K562 (cell line): ENCODE measurements at regions not wholly inside any gene's neighbourhood (a gene's known extent, or its start where the extent isn't known, plus 50 kb on each side); places are given as distances from the start of the nearest gene placed in this dataset.

Experiments
- ATAC-seq: fragments of 200-7000 bp; cut with Tn5 transposase; 3 replicates; pipeline ENCODE4 v1.9.1; 2020; ENCODE audit warnings: moderate library complexity
- BruUV-seq: library from RNA; stranded (reverse); fragments of 400-500 nt; replicated peaks from 2 replicates; lab custom pipeline; 2021; lab: Mats Ljungman, UMichigan
- CTCF ChIA-PET: fragments of 300-600 bp; formaldehyde crosslinking; extraction: SDS; loops from one replicate; lab custom pipeline; 2021; ENCODE audit warnings: low intra/inter-chr PET ratio; lab: Yijun Ruan, JAX
- POLR2A ChIA-PET: fragments of 300-600, 350-650 bp; sonication (Branson Sonifier 250); formaldehyde crosslinking; extraction: SDS; loops from one replicate; lab custom pipeline; 2021; ENCODE audit warnings: antibody characterized with exemption, inconsistent platforms; lab: Yijun Ruan, JAX
- DNase-seq, 4 experiments: peaks; one replicate each; pipeline versions ENCODE4 v3.0.0 to v3.0.0-alpha.2; 2011 to 2018; ENCODE audit warnings: low spot score in 3 of 4, mixed read lengths in 3 of 4; ENCODE audit errors: extremely low read depth in 1 of 4
- FAIRE-seq: peaks from 2 replicates; lab custom pipeline; 2011; peaks lifted over from hg19 to GRCh38; lab: Jason Lieb, UNC
- H2AFZ ChIP-seq: 2 replicates; pipeline ENCODE4 v1.6.0; 2011; ENCODE audit warnings: low read depth, low read length, control low read depth, inconsistent platforms
- H3K27ac ChIP-seq: fragments of 200-600 bp; 3 replicates; pipeline ENCODE4 v1.8.0; 2011; ENCODE audit warnings: low read depth, mild to moderate bottlenecking, control low read depth, inconsistent platforms, low read length, moderate library complexity, mixed read lengths; ENCODE audit errors: extremely low read depth
- H3K27me3 ChIP-seq, 2 experiments: fragments of 300-600 bp in 1 of 2; 2 replicates in 1 of 2; 3 replicates in 1 of 2; pipeline versions ENCODE4 v1.6.0 to v1.8.0; 2011; ENCODE audit warnings: inconsistent platforms in 2 of 2, low read length in 2 of 2, mild to moderate bottlenecking in 1 of 2, mixed read lengths in 1 of 2, moderate library complexity in 1 of 2; ENCODE audit not compliant: control insufficient read depth in 2 of 2, insufficient read depth in 2 of 2
- H3K36me3 ChIP-seq: fragments of 300-600 bp; 3 replicates; pipeline ENCODE4 v1.8.0; 2011; ENCODE audit warnings: mild to moderate bottlenecking, low read length, inconsistent platforms; ENCODE audit not compliant: control insufficient read depth, insufficient read depth
- H3K4me1 ChIP-seq, 2 experiments: fragments of 200-600 bp in 1 of 2; replicated peaks in 1 of 2; 2 replicates in 1 of 2; 3 replicates in 1 of 2; pipeline versions ENCODE4 v1.5.1 to v1.8.0; 2011; ENCODE audit warnings: inconsistent platforms in 2 of 2, low read length in 2 of 2, mild to moderate bottlenecking in 1 of 2, mixed read lengths in 1 of 2, moderate library complexity in 1 of 2; ENCODE audit not compliant: control insufficient read depth in 2 of 2, insufficient read depth in 2 of 2
- H3K4me2 ChIP-seq: 2 replicates; pipeline ENCODE4 v1.6.1; 2011; ENCODE audit warnings: low read length, control low read depth, inconsistent platforms, mixed read lengths; ENCODE audit not compliant: insufficient read depth
- H3K4me3 ChIP-seq: fragments of 200-600 bp; sonication (generic), shearing (Covaris generic); 2 replicates; pipeline ENCODE4 v1.5.1; 2016; ENCODE audit warnings: control low read depth, inconsistent platforms
- H3K79me2 ChIP-seq: fragments of 200-600 bp; 3 replicates; pipeline ENCODE4 v1.8.0; 2011; ENCODE audit warnings: low read length, inconsistent platforms; ENCODE audit not compliant: control insufficient read depth, insufficient read depth
- H3K9ac ChIP-seq, 2 experiments: 2 replicates each; pipeline versions ENCODE4 v1.6.0 to v1.6.1; 2011; ENCODE audit warnings: low read depth in 2 of 2, low read length in 2 of 2, control low read depth in 1 of 2, inconsistent platforms in 1 of 2, mild to moderate bottlenecking in 1 of 2, mixed read lengths in 1 of 2; ENCODE audit not compliant: insufficient read depth in 1 of 2
- H3K9me1 ChIP-seq: one replicate; pipeline ENCODE4 v1.6.0; 2011; ENCODE audit warnings: inconsistent platforms, mild to moderate bottlenecking, low read length, moderate library complexity; ENCODE audit not compliant: control insufficient read depth, insufficient read depth
- H3K9me3 ChIP-seq: replicated peaks from 2 replicates; pipeline ENCODE4 v1.5.1; 2011; ENCODE audit warnings: low read depth, low read length, inconsistent platforms; ENCODE audit not compliant: control insufficient read depth, insufficient read depth
- H4K20me1 ChIP-seq: replicated peaks from 2 replicates; pipeline ENCODE4 v1.6.1; 2011; ENCODE audit warnings: low read length, inconsistent platforms, mixed read lengths; ENCODE audit not compliant: control insufficient read depth, insufficient read depth
- BMI1 ChIP-seq: fragments of 150-350 bp; IDR thresholded peaks from 2 replicates; pipeline ENCODE4 v1.6.1; 2014; ENCODE audit warnings: low read length
- PTTG1 ChIP-seq: fragments of 450-650 bp; IDR thresholded peaks from 2 replicates; pipeline ENCODE4 v1.6.1; 2016; ENCODE audit warnings: low read depth, mild to moderate bottlenecking, missing genetic modification characterization, missing compliant biosample characterization
- RAD21 ChIP-seq, 2 experiments: fragments of 250-450 bp in 1 of 2; fragments of 450-650 bp in 1 of 2; sonication (Bioruptor Pico) in 1 of 2; formaldehyde crosslinking in 1 of 2; IDR thresholded peaks in 1 of 2; conservative IDR thresholded peaks in 1 of 2; 2 replicates each; pipeline versions ENCODE4 v1.4.0 to v1.8.0; 2020 to 2022; ENCODE audit warnings: mild to moderate bottlenecking in 2 of 2, moderate library complexity in 1 of 2
- TAF1 ChIP-seq: IDR thresholded peaks from 2 replicates; pipeline ENCODE4 v1.6.1; 2011; ENCODE audit warnings: mild to moderate bottlenecking, low read length, moderate library complexity; ENCODE audit not compliant: insufficient read depth, control insufficient read depth, severe bottlenecking; ENCODE audit errors: extremely low read depth
- ZNF143 ChIP-seq: sonication (generic); formaldehyde crosslinking; IDR thresholded peaks from 2 replicates; pipeline ENCODE4 v1.9.0; 2022; ENCODE audit warnings: mild to moderate bottlenecking, missing genetic modification reagents
- ZNF583 ChIP-seq: fragments of 250-450 bp; sonication (Bioruptor Pico); IDR thresholded peaks from 2 replicates; pipeline ENCODE4 v1.4.0; 2020
- in situ Hi-C: fragments of 300-500 bp; cut with MboI; formaldehyde crosslinking; loops from 4 replicates; pipeline ENCODE4 v1.15.0; 2018; ENCODE audit warnings: inconsistent platforms, mixed read lengths
- intact Hi-C: fragments of 100-400 bp; cut with micrococcal nuclease; formaldehyde crosslinking; loops from 2 replicates; pipeline ENCODE4 v1.14.2; 2022
- TF ChIP-seq, protein P1 (sequence below): sonication (generic); formaldehyde crosslinking; IDR thresholded peaks from 2 replicates; pipeline ENCODE4 v1.8.0; 2022; ENCODE audit warnings: mild to moderate bottlenecking, missing genetic modification reagents
- TF ChIP-seq, protein P2 (sequence below): IDR thresholded peaks from 2 replicates; pipeline ENCODE4 v1.6.1; 2011; ENCODE audit not compliant: insufficient read length; ENCODE audit errors: extremely low read depth

DNA sequence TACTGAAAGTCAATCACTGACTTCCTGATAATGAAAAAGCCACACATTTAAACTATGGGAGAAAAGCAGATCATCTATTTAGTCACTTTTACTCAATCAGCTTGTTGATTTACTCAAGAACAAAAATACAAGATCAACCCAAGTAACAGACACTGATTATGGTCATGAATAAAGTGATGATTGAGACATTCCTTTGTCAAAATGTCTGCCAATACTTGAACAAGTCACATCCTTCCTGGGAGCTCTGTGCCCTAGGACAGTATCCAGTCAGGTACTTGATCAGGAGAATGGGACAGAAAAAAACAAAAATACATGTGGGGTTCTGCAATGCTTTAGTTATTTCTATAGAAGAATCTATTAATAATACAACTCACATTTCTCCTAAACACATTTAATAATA is 150.0 kb upstream of the NEBL start:
- CTCF ChIA-PET, result no interaction called here
- intact Hi-C loops, result no loop called here
- Histone ChIP-seq H3K27ac (no peak overlapping the region), H3K4me3 (no peak overlapping the region), H2AFZ (no peak overlapping the region), H3K4me2 (no peak overlapping the region), H3K9me3 (no peaks in the 10 kb centered on the region), H3K4me1 (peaks cover 10 to 22% of the 10 kb centered on the region in 2 experiments; a peak in 4 of 5 replicates), H3K36me3 (no peaks in the 10 kb centered on the region), H3K9me1 (no peaks in the 10 kb centered on the region), H3K79me2 (peaks cover 4% of the 10 kb centered on the region; the same call in 1 of the 3 replicates), H3K27me3 (no peaks in the 10 kb centered on the region), H3K9ac (no peak overlapping the region), H4K20me1 (no peaks in the 10 kb centered on the region)
- BruUV-seq, result no TSS peak
- ATAC-seq (no peak), FAIRE-seq (no peak), DNase-seq (no peak)
- in situ Hi-C loops, result no loop called here
- POLR2A ChIA-PET, result interaction anchor here (0.6 kb wide), 1 partner anchor 272 kb away, joined by 5 read pairs; no protein-coding TSS in a partner anchor
- TF ChIP-seq RAD21 (CRISPR knock-in tag; conservative IDR thresholded peaks at IDR 0.05 in 1 of 2, IDR thresholded peaks at IDR 0.05 in 1 of 2) (no peak), TAF1 (no peak), ZNF143 (no peak), BMI1 (no peak), PTTG1 (tag) (no peak), ZNF583 (no peak)
- TF ChIP-seq, protein P1, sequence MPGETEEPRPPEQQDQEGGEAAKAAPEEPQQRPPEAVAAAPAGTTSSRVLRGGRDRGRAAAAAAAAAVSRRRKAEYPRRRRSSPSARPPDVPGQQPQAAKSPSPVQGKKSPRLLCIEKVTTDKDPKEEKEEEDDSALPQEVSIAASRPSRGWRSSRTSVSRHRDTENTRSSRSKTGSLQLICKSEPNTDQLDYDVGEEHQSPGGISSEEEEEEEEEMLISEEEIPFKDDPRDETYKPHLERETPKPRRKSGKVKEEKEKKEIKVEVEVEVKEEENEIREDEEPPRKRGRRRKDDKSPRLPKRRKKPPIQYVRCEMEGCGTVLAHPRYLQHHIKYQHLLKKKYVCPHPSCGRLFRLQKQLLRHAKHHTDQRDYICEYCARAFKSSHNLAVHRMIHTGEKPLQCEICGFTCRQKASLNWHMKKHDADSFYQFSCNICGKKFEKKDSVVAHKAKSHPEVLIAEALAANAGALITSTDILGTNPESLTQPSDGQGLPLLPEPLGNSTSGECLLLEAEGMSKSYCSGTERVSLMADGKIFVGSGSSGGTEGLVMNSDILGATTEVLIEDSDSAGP (CRISPR knock-in tag), result no peak
- TF ChIP-seq, protein P2, sequence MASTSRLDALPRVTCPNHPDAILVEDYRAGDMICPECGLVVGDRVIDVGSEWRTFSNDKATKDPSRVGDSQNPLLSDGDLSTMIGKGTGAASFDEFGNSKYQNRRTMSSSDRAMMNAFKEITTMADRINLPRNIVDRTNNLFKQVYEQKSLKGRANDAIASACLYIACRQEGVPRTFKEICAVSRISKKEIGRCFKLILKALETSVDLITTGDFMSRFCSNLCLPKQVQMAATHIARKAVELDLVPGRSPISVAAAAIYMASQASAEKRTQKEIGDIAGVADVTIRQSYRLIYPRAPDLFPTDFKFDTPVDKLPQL, result no peak
